B cell (primary cell): ENCODE measurements at regions not wholly inside any gene's neighbourhood (a gene's known extent, or its start where the extent isn't known, plus 50 kb on each side); places are given as distances from the start of the nearest gene placed in this dataset.

Source experiments
- ATAC-seq: fragments of 200-7000 bp; cut with Tn5 transposase; one replicate; pipeline ENCODE4 v1.10.0; 2021; ENCODE audit warnings: low read depth, mild to moderate bottlenecking, moderate number of reproducible peaks, moderate library complexity
- CTCF ChIA-PET: fragments of 350-600 bp; sonication (Branson Sonifier 250); formaldehyde crosslinking; loops from one replicate; lab custom pipeline; 2021; ENCODE audit warnings: antibody characterized with exemption, inconsistent platforms; lab: Charles Lee
- POLR2A ChIA-PET: fragments of 350-600 bp; sonication (Branson Sonifier 250); formaldehyde crosslinking; loops from one replicate; lab custom pipeline; 2021; ENCODE audit warnings: antibody characterized with exemption; lab: Charles Lee
- DNase-seq: peaks from one replicate; pipeline ENCODE4 v3.0.0; 2013
- H2AFZ ChIP-seq: 2 replicates; pipeline ENCODE4 v1.6.1; 2012; ENCODE audit warnings: mild to moderate bottlenecking, low read depth, low read length; ENCODE audit not compliant: insufficient read depth, poor library complexity, severe bottlenecking
- H3K27ac ChIP-seq, 2 donors: 1 replicate in 1 of 2; 2 replicates in 1 of 2; pipeline ENCODE4 v1.5.1; 2012 to 2013; ENCODE audit warnings: low read length in 2 of 2, mild to moderate bottlenecking in 2 of 2, moderate library complexity in 1 of 2
- H3K27me3 ChIP-seq, 4 experiments: fragments of 200-600 bp in 1 of 4; sonication (generic) in 1 of 4; replicated peaks in 1 of 4; 1 replicate in 2 of 4; 2 replicates in 2 of 4; pipeline versions ENCODE4 v1.6.1 to v1.7.0; 2013 to 2016; ENCODE audit warnings: low read length in 3 of 4, mild to moderate bottlenecking in 2 of 4, mixed read lengths in 1 of 4, moderate library complexity in 1 of 4; ENCODE audit not compliant: insufficient read depth in 4 of 4, control insufficient read depth in 3 of 4; ENCODE audit errors: control extremely low read depth in 1 of 4
- H3K36me3 ChIP-seq, 2 experiments: replicated peaks in 1 of 2; 1 replicate in 1 of 2; 2 replicates in 1 of 2; pipeline versions ENCODE4 v1.6.1 to v1.7.1; 2013; ENCODE audit warnings: low read length in 1 of 2; ENCODE audit not compliant: insufficient read depth in 2 of 2, control insufficient read depth in 1 of 2; ENCODE audit errors: control extremely low read depth in 1 of 2, extremely low read depth in 1 of 2
- H3K4me1 ChIP-seq, 2 donors: fragments of 200-600 bp in 1 of 2; sonication (generic) in 1 of 2; 1 replicate in 1 of 2; 2 replicates in 1 of 2; pipeline versions ENCODE4 v1.5.1 to v1.6.1; 2013 to 2017; ENCODE audit warnings: low read length in 2 of 2; ENCODE audit not compliant: control insufficient read depth in 2 of 2, insufficient read depth in 2 of 2
- H3K4me2 ChIP-seq: replicated peaks from 2 replicates; pipeline ENCODE3; 2012; ENCODE audit warnings: mild to moderate bottlenecking, low read depth, low read length; ENCODE audit not compliant: poor library complexity, severe bottlenecking
- H3K4me3 ChIP-seq, 5 experiments: fragments of 200-600 bp in 1 of 5; sonication (generic) in 1 of 5; 1 replicate in 3 of 5; 2 replicates in 2 of 5; pipeline versions ENCODE4 v1.5.1 to v1.7.0; 2011 to 2016; ENCODE audit warnings: low read length in 4 of 5, mild to moderate bottlenecking in 4 of 5, low read depth in 2 of 5, control low read depth in 1 of 5, moderate library complexity in 1 of 5; ENCODE audit not compliant: insufficient read depth in 1 of 5; ENCODE audit errors: control extremely low read depth in 1 of 5, extremely low read depth in 1 of 5
- H3K79me2 ChIP-seq: fragments of 200-600 bp; sonication (generic); one replicate; pipeline ENCODE4 v1.6.0; 2016; ENCODE audit warnings: low read length; ENCODE audit not compliant: control insufficient read depth, insufficient read depth
- H3K9ac ChIP-seq: fragments of 200-600 bp; sonication (generic); 2 replicates; pipeline ENCODE4 v1.6.1; 2017; ENCODE audit warnings: mild to moderate bottlenecking, low read length, moderate library complexity
- H3K9me3 ChIP-seq, 3 donors: one replicate each; pipeline versions ENCODE4 v1.6.1 to v1.7.1; 2013; ENCODE audit warnings: low read length in 2 of 3; ENCODE audit not compliant: control insufficient read depth in 2 of 3, insufficient read depth in 1 of 3; ENCODE audit errors: control extremely low read depth in 1 of 3
- H4K20me1 ChIP-seq: 2 replicates; pipeline ENCODE4 v1.6.0; 2012; ENCODE audit warnings: mild to moderate bottlenecking, low read length; ENCODE audit not compliant: insufficient read depth, control insufficient read depth, poor library complexity, severe bottlenecking
- H3K27ac Mint-ChIP-seq: one replicate; pipeline ENCODE4 v1.8.0; 2021; ENCODE audit warnings: mixed read lengths
- H3K27me3 Mint-ChIP-seq: one replicate; pipeline ENCODE4 v1.8.0; 2021; ENCODE audit warnings: mixed read lengths
- H3K4me1 Mint-ChIP-seq: one replicate; pipeline ENCODE4 v1.8.0; 2021; ENCODE audit warnings: mixed read lengths
- H3K4me3 Mint-ChIP-seq: one replicate; pipeline ENCODE4 v1.8.0; 2021; ENCODE audit warnings: mixed read lengths
- H3K9me3 Mint-ChIP-seq: one replicate; pipeline ENCODE4 v1.8.0; 2022; ENCODE audit warnings: mixed read lengths; ENCODE audit not compliant: insufficient read depth
- CTCF ChIP-seq: fragments of 200-600 bp; IDR thresholded peaks from one replicate; pipeline ENCODE4 v1.8.0; 2022; ENCODE audit warnings: antibody characterized with exemption, mild to moderate bottlenecking
- EZH2 ChIP-seq: IDR thresholded peaks from 2 replicates; pipeline ENCODE4 v1.6.1; 2012; ENCODE audit warnings: borderline replicate concordance, low read depth, mild to moderate bottlenecking, moderate library complexity, low read length; ENCODE audit not compliant: insufficient read depth, poor library complexity, severe bottlenecking
- WGBS: methylation state at CpG from one replicate; pipeline ENCODE4 v1.1.5; 2013; ENCODE audit warnings: missing lambda C conversion rate; ENCODE audit not compliant: insufficient coverage; 5-methylcytosine and 5-hydroxymethylcytosine counted together
- intact Hi-C: fragments of 100-400 bp; cut with micrococcal nuclease; formaldehyde crosslinking; loops from one replicate; pipeline ENCODE4 v1.10.0; 2022

- Mint-ChIP-seq H3K27ac (no peak overlapping the region), H3K4me1 (no peaks in the 10 kb centered on the region), H3K27me3 (no peaks in the 10 kb centered on the region), H3K9me3 (peaks cover 4% of the 10 kb centered on the region), H3K4me3 (no peak overlapping the region)
- CTCF ChIA-PET, result no interaction called here
- H2AFZ ChIP-seq, result no peak overlapping the region
- TF ChIP-seq EZH2, result no peak
- TF ChIP-seq CTCF, result no peak
- ATAC-seq (no peak), DNase-seq (no peak)
- WGBS, result no CpG with 5 or more reads among the region's 1 CpG
- H3K4me1 ChIP-seq, result no peaks in the 10 kb centered on the region
- POLR2A ChIA-PET, result no interaction called here
- intact Hi-C loops, result no loop called here
- H3K27ac ChIP-seq, result no peak overlapping the region
- no peak overlapping the region for H3K9ac ChIP-seq
- H3K9me3 ChIP-seq, result peaks cover 0 to 1% (median 0%) of the 10 kb centered on the region in 3 donors
- H3K27me3 ChIP-seq, result no peaks in the 10 kb centered on the region
- no peaks in the 10 kb centered on the region for H4K20me1 ChIP-seq
- no peak overlapping the region for H3K4me2 ChIP-seq
- no peaks in the 10 kb centered on the region for H3K79me2 ChIP-seq
- no peak overlapping the region for H3K4me3 ChIP-seq
- H3K36me3 ChIP-seq, result no peaks in the 10 kb centered on the region
These were observed 1051.4 kb downstream of the AGBL1 start for GRCh38 chr15:87131067-87131466.

GRCh38 chr15:87129916-87130315, 1050.2 kb downstream of the AGBL1 start:
- no peak overlapping the region for H3K27ac Mint-ChIP-seq
- ChIA-PET POLR2A (no interaction called here), CTCF (no interaction called here)
- Histone ChIP-seq H4K20me1 (no peaks in the 10 kb centered on the region), H2AFZ (no peak overlapping the region), H3K9me3 (peaks cover 0 to 1% (median 0%) of the 10 kb centered on the region in 3 donors), H3K4me2 (no peak overlapping the region), H3K27me3 (no peaks in the 10 kb centered on the region), H3K4me3 (no peak overlapping the region), H3K27ac (no peak overlapping the region), H3K36me3 (no peaks in the 10 kb centered on the region), H3K79me2 (no peaks in the 10 kb centered on the region), H3K9ac (no peak overlapping the region), H3K4me1 (no peaks in the 10 kb centered on the region)
- WGBS, result no CpG with 5 or more reads among the region's 1 CpG
- H3K4me1 Mint-ChIP-seq, result no peaks in the 10 kb centered on the region
- ATAC-seq (no peak), DNase-seq (no peak)
- intact Hi-C loops, result no loop called here
- TF ChIP-seq CTCF, result no peak
- TF ChIP-seq EZH2, result no peak
- H3K4me3 Mint-ChIP-seq, result no peak overlapping the region
- H3K27me3 Mint-ChIP-seq, result no peaks in the 10 kb centered on the region
- H3K9me3 Mint-ChIP-seq, result peaks cover 7% of the 10 kb centered on the region
